CD8-positive, alpha-beta memory T cell (primary cell): ENCODE measurements at regions not wholly inside any gene's neighbourhood (a gene's known extent, or its start where the extent isn't known, plus 50 kb on each side); places are given as distances from the start of the nearest gene placed in this dataset.

Experiments used
- CTCF ChIA-PET: fragments of 350-600 bp; sonication (Branson Sonifier 250); formaldehyde crosslinking; loops from one replicate; lab custom pipeline; 2021; ENCODE audit warnings: antibody characterized with exemption; lab: Charles Lee
- POLR2A ChIA-PET: fragments of 350-600 bp; sonication (Branson Sonifier 250); formaldehyde crosslinking; loops from one replicate; lab custom pipeline; 2021; ENCODE audit warnings: antibody characterized with exemption; lab: Charles Lee
- DNase-seq, 5 donors: peaks; one replicate each; pipeline versions ENCODE4 v3.0.0 to v3.0.0-alpha.2; 2020 to 2022; ENCODE audit warnings: mixed read lengths in 1 of 5
- H3K27ac ChIP-seq: one replicate; pipeline ENCODE4 v1.7.0; 2013; ENCODE audit warnings: low read depth, mild to moderate bottlenecking, low read length, moderate library complexity
- H3K27me3 ChIP-seq: 2 replicates; pipeline ENCODE4 v1.7.0; 2013; ENCODE audit warnings: low read length, mild to moderate bottlenecking; ENCODE audit not compliant: insufficient read depth, poor library complexity, severe bottlenecking
- H3K36me3 ChIP-seq: 2 replicates; pipeline ENCODE4 v1.7.0; 2013; ENCODE audit warnings: mild to moderate bottlenecking, low read length, moderate library complexity; ENCODE audit not compliant: insufficient read depth
- H3K4me1 ChIP-seq: 2 replicates; pipeline ENCODE4 v1.7.0; 2013; ENCODE audit warnings: mild to moderate bottlenecking, low read length, moderate library complexity; ENCODE audit not compliant: insufficient read depth
- H3K4me3 ChIP-seq: 2 replicates; pipeline ENCODE4 v1.7.0; 2013; ENCODE audit warnings: mild to moderate bottlenecking, low read length
- H3K9me3 ChIP-seq: 2 replicates; pipeline ENCODE4 v1.7.0; 2013; ENCODE audit warnings: mild to moderate bottlenecking, low read length
- H3K27ac Mint-ChIP-seq, 8 donors: one replicate each; pipeline ENCODE4 v1.8.0; 2020 to 2021; ENCODE audit warnings: mixed read lengths in 8 of 8, mild to moderate bottlenecking in 6 of 8, inconsistent platforms in 3 of 8, moderate library complexity in 3 of 8
- H3K27me3 Mint-ChIP-seq, 2 donors: one replicate each; pipeline ENCODE4 v1.8.0; 2020 to 2021; ENCODE audit warnings: mixed read lengths in 2 of 2, mild to moderate bottlenecking in 1 of 2, moderate library complexity in 1 of 2
- H3K36me3 Mint-ChIP-seq, 3 donors: one replicate each; pipeline ENCODE4 v1.8.0; 2020 to 2021; ENCODE audit warnings: mixed read lengths in 3 of 3, inconsistent platforms in 1 of 3, mild to moderate bottlenecking in 1 of 3
- H3K4me1 Mint-ChIP-seq, 3 donors: one replicate each; pipeline ENCODE4 v1.8.0; 2020 to 2021; ENCODE audit warnings: mixed read lengths in 3 of 3, inconsistent platforms in 1 of 3, mild to moderate bottlenecking in 1 of 3
- H3K4me3 Mint-ChIP-seq, 7 donors: one replicate each; pipeline ENCODE4 v1.8.0; 2020 to 2021; ENCODE audit warnings: mixed read lengths in 7 of 7, mild to moderate bottlenecking in 6 of 7, moderate library complexity in 4 of 7, inconsistent platforms in 2 of 7
- H3K9me3 Mint-ChIP-seq, 5 donors: one replicate each; pipeline ENCODE4 v1.8.0; 2020 to 2022; ENCODE audit warnings: mixed read lengths in 5 of 5, mild to moderate bottlenecking in 3 of 5, moderate library complexity in 2 of 5, inconsistent platforms in 1 of 5

- ChIA-PET CTCF (no interaction called here), POLR2A (no interaction called here)
- no peak for DNase-seq
- H3K9me3 ChIP-seq: no peaks in the 10 kb centered on the region
- Mint-ChIP-seq H3K4me3 (no peak overlapping the region), H3K27ac (peak overlapping the region in 1 of 8 donors; percentile 72), H3K36me3 (no peaks in the 10 kb centered on the region), H3K27me3 (peaks cover 0 to 7% of the 10 kb centered on the region in 2 donors), H3K4me1 (peaks cover 7 to 20% (median 15%) of the 10 kb centered on the region in 3 donors), H3K9me3 (no peaks in the 10 kb centered on the region)
- no peak overlapping the region for H3K4me3 ChIP-seq
- H3K27me3 ChIP-seq: no peaks in the 10 kb centered on the region
- no peak overlapping the region for H3K27ac ChIP-seq
- H3K36me3 ChIP-seq: no peaks in the 10 kb centered on the region
- peaks cover 3% of the 10 kb centered on the region for H3K4me1 ChIP-seq
Observed at GRCh38 chr17:15893658-15894024, 51.3 kb upstream of the ADORA2B start.

- Histone ChIP-seq H3K36me3 (no peaks in the 10 kb centered on the region), H3K9me3 (no peaks in the 10 kb centered on the region), H3K4me1 (peaks cover 3% of the 10 kb centered on the region), H3K4me3 (no peak overlapping the region), H3K27ac (no peak overlapping the region), H3K27me3 (no peaks in the 10 kb centered on the region)
- Mint-ChIP-seq H3K36me3 (peaks cover 0 to under 1% (median 0%) of the 10 kb centered on the region in 3 donors), H3K27ac (no peak overlapping the region), H3K27me3 (peaks cover 0 to 7% of the 10 kb centered on the region in 2 donors), H3K4me1 (peaks cover 7 to 20% (median 15%) of the 10 kb centered on the region in 3 donors), H3K9me3 (no peaks in the 10 kb centered on the region), H3K4me3 (no peak overlapping the region)
- POLR2A ChIA-PET: no interaction called here
- no peak for DNase-seq
- CTCF ChIA-PET: no interaction called here
Observed at GRCh38 chr17:15894258-15894657, 50.7 kb upstream of the ADORA2B start.

GRCh38 chr17:15894913-15895658 lies 49.8 kb upstream of the ADORA2B start:
- DNase-seq: no peak
- Mint-ChIP-seq H3K36me3 (peaks cover 0 to 4% (median 1%) of the 10 kb centered on the region in 3 donors), H3K4me3 (no peak overlapping the region), H3K9me3 (peaks cover 0 to 2% (median 0%) of the 10 kb centered on the region in 5 donors), H3K27ac (no peak overlapping the region), H3K27me3 (peaks cover 0 to 7% of the 10 kb centered on the region in 2 donors), H3K4me1 (peaks cover 7 to 20% (median 15%) of the 10 kb centered on the region in 3 donors)
- ChIA-PET CTCF (no interaction called here), POLR2A (no interaction called here)
- Histone ChIP-seq H3K9me3 (no peaks in the 10 kb centered on the region), H3K4me1 (peaks cover 3% of the 10 kb centered on the region), H3K27me3 (no peaks in the 10 kb centered on the region), H3K27ac (no peak overlapping the region), H3K36me3 (no peaks in the 10 kb centered on the region), H3K4me3 (no peak overlapping the region)
